Heart left ventricle (tissue), 16 donors: ENCODE measurements at regions not wholly inside any gene's neighbourhood (a gene's known extent, or its start where the extent isn't known, plus 50 kb on each side); places are given as distances from the start of the nearest gene placed in this dataset.

Experiments
- ATAC-seq, 4 donors: fragments of 200-7000 bp; cut with Tn5 transposase; one replicate each; pipeline ENCODE4 v1.9.1; 2020 to 2022; ENCODE audit warnings: moderate library complexity in 4 of 4, mild to moderate bottlenecking in 3 of 4, moderate number of reproducible peaks in 1 of 4
- DNase-seq, 5 donors: peaks; one replicate each; pipeline ENCODE4 v3.0.0-alpha.2; 2020
- H3K27ac ChIP-seq, 12 donors: fragments of 200-600 bp; sonication (generic) in 4 of 12; one replicate each; pipeline versions ENCODE4 v1.5.0 to v1.8.0; 2016 to 2022; ENCODE audit warnings: mild to moderate bottlenecking in 2 of 12
- H3K27me3 ChIP-seq, 9 donors: fragments of 200-600 bp; sonication (generic) in 2 of 9; one replicate each; pipeline versions ENCODE4 v1.5.1 to v1.8.0; 2016 to 2022; ENCODE audit warnings: mild to moderate bottlenecking in 3 of 9
- H3K36me3 ChIP-seq, 9 donors: fragments of 200-600 bp; sonication (generic) in 2 of 9; one replicate each; pipeline versions ENCODE4 v1.5.0 to v1.8.0; 2018 to 2022; ENCODE audit warnings: mild to moderate bottlenecking in 2 of 9
- H3K4me1 ChIP-seq, 12 donors: fragments of 200-600 bp; sonication (generic) in 4 of 12; one replicate each; pipeline versions ENCODE4 v1.5.0 to v1.8.0; 2016 to 2022; ENCODE audit warnings: mild to moderate bottlenecking in 3 of 12
- H3K4me3 ChIP-seq, 12 donors: fragments of 200-600 bp; sonication (generic) in 4 of 12; one replicate each; pipeline versions ENCODE4 v1.5.0 to v1.8.0; 2017 to 2022; ENCODE audit warnings: mild to moderate bottlenecking in 9 of 12, moderate library complexity in 4 of 12
- H3K9me3 ChIP-seq, 12 donors: fragments of 200-600 bp; sonication (generic) in 4 of 12; one replicate each; pipeline versions ENCODE4 v1.5.0 to v1.8.0; 2016 to 2022; ENCODE audit warnings: mild to moderate bottlenecking in 1 of 12
- CTCF ChIP-seq, 12 donors: fragments of 200-600 bp; sonication (generic) in 4 of 12; IDR thresholded peaks; one replicate each; pipeline versions ENCODE4 v1.5.0 to v1.8.0; 2018 to 2022; ENCODE audit warnings: antibody characterized with exemption in 12 of 12, mild to moderate bottlenecking in 5 of 12
- POLR2A ChIP-seq, 2 donors: fragments of 450-650 bp; IDR thresholded peaks; one replicate each; pipeline ENCODE4 v1.6.1; 2017; ENCODE audit warnings: antibody characterized with exemption in 2 of 2, mild to moderate bottlenecking in 2 of 2, moderate library complexity in 2 of 2
- WGBS, 4 donors: extraction: QIAGEN DNeasy Blood & Tissue Kit in 2 of 4; methylation state at CpG; one replicate each; pipeline versions ENCODE4 v1.1.5 to v1.1.7; 2013 to 2018; 5-methylcytosine and 5-hydroxymethylcytosine counted together
- intact Hi-C, 10 donors: fragments of 100-400 bp; cut with DNase I; formaldehyde crosslinking; loops; one replicate each; pipeline versions ENCODE4 v1.11.1 to v1.14.2; 2022
- donor health status: ischemic (EF 13 %, LVEDD 7.1; RV severe dilation, severe dysfunction).
- donor health status: healthy with polysubstance abuse.
- donor health status: DM: no; HTN: yes; CAD: no.
- donor health status: DM: no; HTN: no; CAD: no.
- donor health status: ischemic (EF 25% LVEDD 6.9; RV normal size, moderate dysfunction).
- donor health status: ischemic (EF 25% LVEDD 5.7; RV mildly dilated, moderate dysfunction).
- donor health status: healthy.
- donor health status: DM: yes; HTN: yes; CAD: no.
- donor health status: ischemic (EF 35%, LVEDD 5.7; RV mildly dilated, moderate dysfunction).
- donor health status: nonischemic (EF 11% LVEDD 7.7; RV severe dilation, severe dysfunction).
- donor health status: DM: yes; HTN: yes; CAD: no.
- donor health status: PGD.
- donor health status: ischemic (EF 29% LVEDD 5.4; RV normal size, mild dysfunction).
- donor health status: nonischemic (EF 23%, LVEDD 6.1; RV moderate dilation, normal function).

DNA sequence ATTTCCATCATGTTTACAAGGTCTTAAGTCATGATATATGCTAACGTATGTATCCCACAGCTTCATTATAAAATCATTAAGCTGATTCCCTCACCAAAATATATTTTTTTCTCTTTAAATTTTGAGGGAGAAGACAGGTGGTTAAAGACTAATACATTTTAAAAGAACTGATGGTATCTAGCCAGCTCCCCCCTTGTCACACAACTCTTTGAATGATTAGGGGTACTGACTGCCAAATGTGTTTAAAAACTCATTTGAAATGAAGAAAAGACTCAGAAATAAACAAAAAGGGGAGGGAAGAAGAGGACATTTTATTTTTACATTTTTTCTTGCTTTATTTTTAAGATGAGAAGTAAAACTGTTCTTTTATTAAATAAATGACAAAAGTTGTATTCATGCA, 805.3 kb downstream of the SATB2 start:
- DNase-seq (no peak), ATAC-seq (no peak)
- Histone ChIP-seq H3K36me3 (no peaks in the 10 kb centered on the region), H3K9me3 (no peaks in the 10 kb centered on the region), H3K27me3 (no peaks in the 10 kb centered on the region), H3K27ac (no peak overlapping the region), H3K4me3 (no peak overlapping the region), H3K4me1 (no peaks in the 10 kb centered on the region)
- intact Hi-C loops = no loop called here
- TF ChIP-seq CTCF (IDR thresholded peaks at IDR 0.05) (no peak), POLR2A (IDR thresholded peaks at IDR 0.05) (no peak)
- 60 to 69% (median 65%) methylated on average over 1 of the region's 1 CpG for WGBS, 4 donors

- Histone ChIP-seq H3K27ac (no peak overlapping the region), H3K9me3 (no peaks in the 10 kb centered on the region), H3K36me3 (no peaks in the 10 kb centered on the region), H3K4me3 (no peak overlapping the region), H3K27me3 (no peaks in the 10 kb centered on the region), H3K4me1 (no peaks in the 10 kb centered on the region)
- 91 to 98% (median 93%) methylated on average over 4 of the region's 4 CpGs for WGBS, 4 donors
- DNase-seq (no peak), ATAC-seq (no peak)
- intact Hi-C loops = no loop called here
- TF ChIP-seq CTCF (IDR thresholded peaks at IDR 0.05) = no peak
- no peak for TF ChIP-seq POLR2A (IDR thresholded peaks at IDR 0.05)
Observed at GRCh38 chr2:198645816-198646215, 811.9 kb downstream of the SATB2 start.

DNA sequence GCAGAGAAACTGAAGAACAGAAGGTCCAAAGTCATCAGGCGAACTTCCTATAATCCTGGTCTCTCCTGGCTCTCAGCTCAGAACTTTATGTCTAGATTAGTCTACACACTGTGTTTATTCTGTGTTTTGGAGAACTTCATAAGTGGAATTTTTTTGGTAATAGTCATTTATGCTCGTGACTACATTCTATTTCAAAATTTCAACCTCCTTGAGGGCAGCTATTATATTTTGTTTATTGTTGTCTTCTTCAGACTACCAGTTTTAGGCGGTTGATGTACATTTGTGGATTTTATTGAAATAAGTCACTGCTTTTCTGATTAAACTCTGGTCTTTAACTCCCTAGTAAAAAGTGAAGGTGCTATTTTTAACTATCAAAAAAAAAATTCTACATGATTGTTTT, 816.6 kb downstream of the SATB2 start:
- no peak for ATAC-seq
- H3K4me1 ChIP-seq = no peaks in the 10 kb centered on the region
- no peaks in the 10 kb centered on the region for H3K9me3 ChIP-seq
- intact Hi-C loops = no loop called here
- H3K4me3 ChIP-seq = no peak overlapping the region
- H3K27ac ChIP-seq = no peak overlapping the region
- WGBS, 4 donors = 68 to 75% (median 70%) methylated on average over 3 of the region's 3 CpGs
- H3K36me3 ChIP-seq = no peaks in the 10 kb centered on the region
- TF ChIP-seq CTCF (IDR thresholded peaks at IDR 0.05) (no peak), POLR2A (IDR thresholded peaks at IDR 0.05) (no peak)
- H3K27me3 ChIP-seq = no peaks in the 10 kb centered on the region
- DNase-seq = no peak

DNA sequence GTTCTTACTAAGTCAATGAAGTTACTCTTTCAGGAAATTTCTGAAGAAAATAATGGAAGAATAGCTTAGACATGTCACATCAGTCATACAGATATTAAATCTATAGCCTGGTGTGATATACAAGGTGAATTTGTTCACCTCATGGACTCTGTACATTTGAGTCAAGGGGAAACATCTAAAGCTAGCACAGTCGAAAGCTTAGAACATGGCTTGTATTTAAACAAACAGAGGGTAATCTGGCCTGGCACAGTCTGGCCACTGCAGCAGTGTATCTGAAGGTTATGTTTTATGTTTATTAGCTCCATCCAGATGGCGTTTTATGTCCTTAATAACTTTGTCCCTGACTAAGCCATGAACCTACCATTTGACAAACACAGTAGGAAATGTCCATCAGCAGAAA, 817.3 kb downstream of the SATB2 start:
- H3K4me3 ChIP-seq = no peak overlapping the region
- WGBS, 4 donors = 74 to 81% (median 76%) methylated on average over 2 of the region's 2 CpGs
- no peak for ATAC-seq

More for the DNA sequence above, 817.3 kb downstream of the SATB2 start:
- no peak for DNase-seq
- H3K36me3 ChIP-seq = no peaks in the 10 kb centered on the region
- intact Hi-C loops = no loop called here
- H3K27me3 ChIP-seq = no peaks in the 10 kb centered on the region
- H3K27ac ChIP-seq = no peak overlapping the region
- no peak for TF ChIP-seq POLR2A (IDR thresholded peaks at IDR 0.05)
- no peak for TF ChIP-seq CTCF (IDR thresholded peaks at IDR 0.05)
- H3K4me1 ChIP-seq = no peaks in the 10 kb centered on the region
- no peaks in the 10 kb centered on the region for H3K9me3 ChIP-seq
